ENCODE measurements at regions not wholly inside any gene's neighbourhood (a gene's known extent, or its start where the extent isn't known, plus 50 kb on each side); places are given as distances from the start of the nearest gene placed in this dataset.

DNA sequence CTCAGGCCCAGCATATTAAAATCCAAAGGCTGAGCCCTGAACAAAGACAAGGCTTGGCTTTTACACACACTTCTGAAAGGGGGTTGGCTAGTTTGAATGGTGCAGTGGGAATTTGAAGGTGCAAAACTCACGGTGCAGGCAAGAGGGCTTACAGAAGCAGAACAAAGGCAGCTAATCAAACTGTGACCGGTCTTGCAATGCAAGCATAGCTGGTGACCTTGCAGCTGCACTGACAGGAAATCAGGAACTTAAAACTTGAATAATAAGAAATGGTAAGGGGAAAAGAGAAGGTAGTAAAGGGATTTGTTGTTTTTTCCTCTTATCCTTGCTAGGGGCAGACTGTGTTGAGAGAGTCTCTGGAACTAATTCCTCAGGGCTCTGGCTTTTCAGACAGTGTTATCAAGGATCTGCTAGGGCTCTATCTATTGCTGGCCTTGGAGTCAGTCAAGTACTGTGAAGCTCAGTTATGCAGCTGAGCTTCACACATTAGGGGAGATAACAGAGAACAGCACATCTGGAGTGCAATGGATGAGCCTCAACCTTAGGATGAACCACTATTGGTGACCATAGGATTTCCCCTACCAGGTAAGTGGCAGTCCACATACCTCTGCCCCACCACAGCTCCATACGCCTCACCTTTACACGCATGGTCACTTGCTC lies 97.6 kb downstream of the PPIAL4G start:
- TF ChIP-seq, protein P1, sequence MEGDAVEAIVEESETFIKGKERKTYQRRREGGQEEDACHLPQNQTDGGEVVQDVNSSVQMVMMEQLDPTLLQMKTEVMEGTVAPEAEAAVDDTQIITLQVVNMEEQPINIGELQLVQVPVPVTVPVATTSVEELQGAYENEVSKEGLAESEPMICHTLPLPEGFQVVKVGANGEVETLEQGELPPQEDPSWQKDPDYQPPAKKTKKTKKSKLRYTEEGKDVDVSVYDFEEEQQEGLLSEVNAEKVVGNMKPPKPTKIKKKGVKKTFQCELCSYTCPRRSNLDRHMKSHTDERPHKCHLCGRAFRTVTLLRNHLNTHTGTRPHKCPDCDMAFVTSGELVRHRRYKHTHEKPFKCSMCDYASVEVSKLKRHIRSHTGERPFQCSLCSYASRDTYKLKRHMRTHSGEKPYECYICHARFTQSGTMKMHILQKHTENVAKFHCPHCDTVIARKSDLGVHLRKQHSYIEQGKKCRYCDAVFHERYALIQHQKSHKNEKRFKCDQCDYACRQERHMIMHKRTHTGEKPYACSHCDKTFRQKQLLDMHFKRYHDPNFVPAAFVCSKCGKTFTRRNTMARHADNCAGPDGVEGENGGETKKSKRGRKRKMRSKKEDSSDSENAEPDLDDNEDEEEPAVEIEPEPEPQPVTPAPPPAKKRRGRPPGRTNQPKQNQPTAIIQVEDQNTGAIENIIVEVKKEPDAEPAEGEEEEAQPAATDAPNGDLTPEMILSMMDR (IDR thresholded peaks at IDR 0.05) = no peak
- TF ChIP-seq EP300 (IDR thresholded peaks at IDR 0.05) (no peak), POLR2A (IDR thresholded peaks at IDR 0.05) (no peak), POLR2AphosphoS5 (IDR thresholded peaks at IDR 0.05) (no peak)
